Activated CD4-positive, alpha-beta memory T cell treated with anti-CD3 and anti-CD28 coated beads for 36 hours (primary cell): ENCODE measurements at regions not wholly inside any gene's neighbourhood (a gene's known extent, or its start where the extent isn't known, plus 50 kb on each side); places are given as distances from the start of the nearest gene placed in this dataset.

Experiments
- CTCF ChIA-PET: fragments of 350-600 bp; sonication (Branson Sonifier 250); formaldehyde crosslinking; loops from one replicate; lab custom pipeline; 2021; ENCODE audit warnings: antibody characterized with exemption, inconsistent platforms; lab: Charles Lee
- POLR2A ChIA-PET: fragments of 350-600 bp; sonication (Branson Sonifier 250); formaldehyde crosslinking; loops from one replicate; lab custom pipeline; 2021; ENCODE audit warnings: antibody characterized with exemption; lab: Charles Lee
- DNase-seq: peaks from one replicate; pipeline ENCODE4 v3.0.0-alpha.2; 2020
- H3K27ac Mint-ChIP-seq: one replicate; pipeline ENCODE4 v1.8.0; 2021; ENCODE audit warnings: mixed read lengths
- H3K27me3 Mint-ChIP-seq: one replicate; pipeline ENCODE4 v1.8.0; 2021; ENCODE audit warnings: mixed read lengths
- H3K36me3 Mint-ChIP-seq: one replicate; pipeline ENCODE4 v1.8.0; 2021; ENCODE audit warnings: mixed read lengths
- H3K4me1 Mint-ChIP-seq: one replicate; pipeline ENCODE4 v1.8.0; 2021; ENCODE audit warnings: low read depth, mixed read lengths
- H3K4me3 Mint-ChIP-seq: one replicate; pipeline ENCODE4 v1.8.0; 2021; ENCODE audit warnings: mild to moderate bottlenecking, mixed read lengths
- H3K9me3 Mint-ChIP-seq: one replicate; pipeline ENCODE4 v1.8.0; 2021; ENCODE audit warnings: mixed read lengths
- intact Hi-C: fragments of 100-400 bp; cut with micrococcal nuclease; formaldehyde crosslinking; loops from one replicate; pipeline ENCODE4 v1.15.1; 2023

GRCh38 chr10:2826675-2827074 lies 240.7 kb upstream of the PFKP start:
- Mint-ChIP-seq H3K4me1 (no peaks in the 10 kb centered on the region), H3K27me3 (peaks cover 18% of the 10 kb centered on the region), H3K9me3 (no peaks in the 10 kb centered on the region), H3K36me3 (no peaks in the 10 kb centered on the region), H3K4me3 (no peak overlapping the region), H3K27ac (no peak overlapping the region)
- POLR2A ChIA-PET: no interaction called here
- intact Hi-C loops: no loop called here
- CTCF ChIA-PET: no interaction called here
- no peak for DNase-seq

- CTCF ChIA-PET: no interaction called here
- no peak for DNase-seq
- POLR2A ChIA-PET: no interaction called here
- peaks cover 16% of the 10 kb centered on the region for H3K27me3 Mint-ChIP-seq
- no peak overlapping the region for H3K27ac Mint-ChIP-seq
- intact Hi-C loops: no loop called here
- no peaks in the 10 kb centered on the region for H3K36me3 Mint-ChIP-seq
- no peaks in the 10 kb centered on the region for H3K4me1 Mint-ChIP-seq
- no peaks in the 10 kb centered on the region for H3K9me3 Mint-ChIP-seq
- no peak overlapping the region for H3K4me3 Mint-ChIP-seq
Observed at GRCh38 chr10:2825841-2826240, 241.5 kb upstream of the PFKP start.

- H3K4me1 Mint-ChIP-seq: no peaks in the 10 kb centered on the region
- H3K9me3 Mint-ChIP-seq: no peaks in the 10 kb centered on the region
- intact Hi-C loops: no loop called here
- no peak overlapping the region for H3K4me3 Mint-ChIP-seq
- CTCF ChIA-PET: no interaction called here
- H3K36me3 Mint-ChIP-seq: no peaks in the 10 kb centered on the region
- peaks cover 3% of the 10 kb centered on the region for H3K27me3 Mint-ChIP-seq
- POLR2A ChIA-PET: no interaction called here
- no peak overlapping the region for H3K27ac Mint-ChIP-seq
- DNase-seq: no peak
Observed at GRCh38 chr10:2817940-2818636, 249.3 kb upstream of the PFKP start.

- intact Hi-C loops: no loop called here
- no peaks in the 10 kb centered on the region for H3K4me1 Mint-ChIP-seq
- POLR2A ChIA-PET: no interaction called here
Observed at GRCh38 chr10:2813693-2814092, 253.7 kb upstream of the PFKP start.

GRCh38 chr10:2813286-2813685 lies 254.1 kb upstream of the PFKP start:
- CTCF ChIA-PET: no interaction called here
- Mint-ChIP-seq H3K27me3 (no peaks in the 10 kb centered on the region), H3K4me1 (no peaks in the 10 kb centered on the region), H3K27ac (no peak overlapping the region), H3K36me3 (no peaks in the 10 kb centered on the region), H3K4me3 (no peak overlapping the region), H3K9me3 (no peaks in the 10 kb centered on the region)
- intact Hi-C loops: no loop called here
- DNase-seq: no peak
- POLR2A ChIA-PET: no interaction called here

More at GRCh38 chr10:2813693-2814092, 253.7 kb upstream of the PFKP start:
- DNase-seq: no peak
- H3K27ac Mint-ChIP-seq: no peak overlapping the region
- no peaks in the 10 kb centered on the region for H3K36me3 Mint-ChIP-seq
- H3K27me3 Mint-ChIP-seq: no peaks in the 10 kb centered on the region
- H3K4me3 Mint-ChIP-seq: no peak overlapping the region
- CTCF ChIA-PET: no interaction called here
- H3K9me3 Mint-ChIP-seq: no peaks in the 10 kb centered on the region

GRCh38 chr10:2812631-2813030 lies 254.7 kb upstream of the PFKP start:
- POLR2A ChIA-PET: no interaction called here
- CTCF ChIA-PET: interaction anchor here (0.6 kb wide), 1 partner anchor 69 kb away, joined by 3 read pairs; no protein-coding TSS in a partner anchor
- intact Hi-C loops: no loop called here
- DNase-seq: no peak
- H3K36me3 Mint-ChIP-seq: no peaks in the 10 kb centered on the region
- no peak overlapping the region for H3K4me3 Mint-ChIP-seq
- no peaks in the 10 kb centered on the region for H3K27me3 Mint-ChIP-seq
- no peaks in the 10 kb centered on the region for H3K4me1 Mint-ChIP-seq
- no peak overlapping the region for H3K27ac Mint-ChIP-seq
- no peaks in the 10 kb centered on the region for H3K9me3 Mint-ChIP-seq

GRCh38 chr10:2800178-2800577 lies 267.2 kb upstream of the PFKP start:
- Mint-ChIP-seq H3K9me3 (peaks cover 2% of the 10 kb centered on the region), H3K36me3 (no peaks in the 10 kb centered on the region), H3K27me3 (peaks cover 12% of the 10 kb centered on the region), H3K27ac (no peak overlapping the region), H3K4me1 (no peaks in the 10 kb centered on the region), H3K4me3 (no peak overlapping the region)
- intact Hi-C loops: no loop called here
- ChIA-PET CTCF (no interaction called here), POLR2A (no interaction called here)
- DNase-seq: no peak

GRCh38 chr10:2798336-2799022 lies 268.9 kb upstream of the PFKP start:
- peaks cover 14% of the 10 kb centered on the region for H3K27me3 Mint-ChIP-seq
- no peak overlapping the region for H3K4me3 Mint-ChIP-seq
- CTCF ChIA-PET: no interaction called here
- no peaks in the 10 kb centered on the region for H3K36me3 Mint-ChIP-seq
- POLR2A ChIA-PET: no interaction called here
- H3K4me1 Mint-ChIP-seq: no peaks in the 10 kb centered on the region
- no peak overlapping the region for H3K27ac Mint-ChIP-seq
- intact Hi-C loops: no loop called here
- no peak for DNase-seq
- H3K9me3 Mint-ChIP-seq: peaks cover 2% of the 10 kb centered on the region

GRCh38 chr10:2791774-2792443 lies 275.4 kb upstream of the PFKP start:
- Mint-ChIP-seq H3K4me1 (peaks cover 2% of the 10 kb centered on the region), H3K27me3 (peaks cover 9% of the 10 kb centered on the region), H3K9me3 (peaks cover 2% of the 10 kb centered on the region), H3K4me3 (no peak overlapping the region), H3K27ac (no peak overlapping the region), H3K36me3 (no peaks in the 10 kb centered on the region)
- ChIA-PET CTCF (interaction anchor here (0.5 kb wide), 1 partner anchor 448 kb away, joined by 4 read pairs; no protein-coding TSS in a partner anchor), POLR2A (no interaction called here)
- intact Hi-C loops: no loop called here
- DNase-seq: peak; percentile 16

- intact Hi-C loops: no loop called here
- peaks cover 2% of the 10 kb centered on the region for H3K9me3 Mint-ChIP-seq
- H3K4me1 Mint-ChIP-seq: peaks cover 2% of the 10 kb centered on the region
- no peak overlapping the region for H3K4me3 Mint-ChIP-seq
- no peak overlapping the region for H3K27ac Mint-ChIP-seq
- peaks cover 13% of the 10 kb centered on the region for H3K27me3 Mint-ChIP-seq
- DNase-seq: no peak
- H3K36me3 Mint-ChIP-seq: no peaks in the 10 kb centered on the region
- POLR2A ChIA-PET: no interaction called here
- CTCF ChIA-PET: no interaction called here
Observed at GRCh38 chr10:2790396-2791188, 276.8 kb upstream of the PFKP start.

- intact Hi-C loops: no loop called here
- Mint-ChIP-seq H3K27ac (no peak overlapping the region), H3K9me3 (no peaks in the 10 kb centered on the region), H3K36me3 (no peaks in the 10 kb centered on the region), H3K27me3 (peaks cover 18% of the 10 kb centered on the region), H3K4me1 (no peaks in the 10 kb centered on the region), H3K4me3 (no peak overlapping the region)
- CTCF ChIA-PET: no interaction called here
- no peak for DNase-seq
- POLR2A ChIA-PET: no interaction called here
Observed at GRCh38 chr10:2786251-2786650, 281.1 kb upstream of the PFKP start.

GRCh38 chr10:2784766-2785165 lies 282.6 kb upstream of the PFKP start:
- Mint-ChIP-seq H3K27me3 (peaks cover 21% of the 10 kb centered on the region), H3K36me3 (no peaks in the 10 kb centered on the region), H3K4me1 (no peaks in the 10 kb centered on the region), H3K4me3 (no peak overlapping the region), H3K27ac (no peak overlapping the region), H3K9me3 (no peaks in the 10 kb centered on the region)
- intact Hi-C loops: no loop called here
- DNase-seq: no peak
- CTCF ChIA-PET: no interaction called here
- POLR2A ChIA-PET: no interaction called here
